Muscle layer of colon (tissue), 2 donors: ENCODE measurements at regions not wholly inside any gene's neighbourhood (a gene's known extent, or its start where the extent isn't known, plus 50 kb on each side); places are given as distances from the start of the nearest gene placed in this dataset.

ENCODE experiments used
- H3K27ac ChIP-seq: one replicate; pipeline ENCODE4 v1.7.0; 2013; ENCODE audit warnings: low read depth, mild to moderate bottlenecking, low read length, moderate library complexity
- H3K27me3 ChIP-seq, 2 donors: one replicate each; pipeline ENCODE4 v1.7.0; 2013; ENCODE audit warnings: low read length in 2 of 2, mild to moderate bottlenecking in 2 of 2; ENCODE audit not compliant: insufficient read depth in 2 of 2, control insufficient read depth in 1 of 2
- H3K36me3 ChIP-seq: one replicate; pipeline ENCODE4 v1.7.0; 2013; ENCODE audit warnings: mild to moderate bottlenecking, low read length; ENCODE audit not compliant: insufficient read depth
- H3K4me1 ChIP-seq: one replicate; pipeline ENCODE4 v1.7.0; 2013; ENCODE audit warnings: mild to moderate bottlenecking, low read length; ENCODE audit not compliant: insufficient read depth
- H3K4me3 ChIP-seq, 2 donors: one replicate each; pipeline ENCODE4 v1.7.0; 2013; ENCODE audit warnings: low read length in 2 of 2, low read depth in 1 of 2, mild to moderate bottlenecking in 1 of 2, moderate library complexity in 1 of 2
- H3K9ac ChIP-seq: one replicate; pipeline ENCODE4 v1.7.0; 2013; ENCODE audit warnings: low read length
- H3K9me3 ChIP-seq: one replicate; pipeline ENCODE4 v1.7.0; 2013; ENCODE audit warnings: mild to moderate bottlenecking, low read length
- donor health status: abdominal sarcoma.
- donor health status: Adenocarcinoma of cecum.

DNA sequence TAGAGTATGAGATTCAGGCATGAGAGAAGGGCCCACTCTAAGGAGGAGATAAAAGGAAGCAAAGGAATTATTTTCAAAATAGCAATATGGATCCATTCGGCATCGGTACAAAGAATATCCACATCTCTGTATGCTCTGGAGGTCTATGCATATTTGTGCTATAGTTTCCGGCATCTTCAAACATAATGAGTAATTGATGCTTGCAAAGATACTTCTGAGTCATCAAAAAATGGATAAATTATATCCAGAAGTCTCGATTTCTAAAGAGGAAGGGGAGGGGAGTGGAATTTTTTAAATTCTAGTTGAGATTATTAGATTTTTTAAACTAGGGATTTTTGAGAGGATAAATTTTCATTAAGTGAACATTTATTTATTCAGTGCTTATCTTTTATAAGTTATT, 72.9 kb upstream of the KIAA1217 start:
- H3K36me3 ChIP-seq, result no peaks in the 10 kb centered on the region
- no peak overlapping the region for H3K9ac ChIP-seq
- no peaks in the 10 kb centered on the region for H3K9me3 ChIP-seq
- H3K4me1 ChIP-seq, result no peaks in the 10 kb centered on the region
- H3K27ac ChIP-seq, result no peak overlapping the region
- no peaks in the 10 kb centered on the region for H3K27me3 ChIP-seq
- no peak overlapping the region for H3K4me3 ChIP-seq

GRCh38 chr10:24147321-24147720, 61.6 kb upstream of the KIAA1217 start:
- no peaks in the 10 kb centered on the region for H3K9me3 ChIP-seq
- no peaks in the 10 kb centered on the region for H3K4me1 ChIP-seq
- H3K27me3 ChIP-seq, result no peaks in the 10 kb centered on the region
- no peak overlapping the region for H3K27ac ChIP-seq
- H3K9ac ChIP-seq, result no peak overlapping the region
- no peaks in the 10 kb centered on the region for H3K36me3 ChIP-seq
- no peak overlapping the region for H3K4me3 ChIP-seq

- H3K4me3 ChIP-seq, result no peak overlapping the region
- H3K36me3 ChIP-seq, result no peaks in the 10 kb centered on the region
- H3K9ac ChIP-seq, result no peak overlapping the region
- H3K9me3 ChIP-seq, result no peaks in the 10 kb centered on the region
- H3K4me1 ChIP-seq, result no peaks in the 10 kb centered on the region
- H3K27ac ChIP-seq, result no peak overlapping the region
- no peaks in the 10 kb centered on the region for H3K27me3 ChIP-seq
These were observed 59.3 kb upstream of the KIAA1217 start for GRCh38 chr10:24149640-24150039.

DNA sequence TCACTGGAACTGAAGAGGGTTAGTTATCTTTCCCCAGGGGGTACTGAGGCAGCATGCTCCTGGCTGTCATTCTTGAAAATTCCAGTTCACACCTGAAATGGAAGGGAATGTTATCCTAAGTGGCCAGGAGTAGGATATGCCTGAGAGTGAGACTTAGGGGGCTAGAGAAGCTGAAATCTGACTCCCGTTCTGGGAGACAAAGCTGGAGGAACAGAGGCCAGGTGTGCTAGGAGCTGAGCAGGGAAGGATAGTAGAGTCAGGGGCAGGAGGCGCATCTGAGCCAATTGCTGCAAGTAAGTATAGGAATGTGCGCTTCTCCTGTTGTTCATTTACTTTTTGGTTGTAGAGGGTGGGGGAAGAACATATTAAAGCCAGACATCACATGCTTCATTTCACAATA, 58.1 kb upstream of the KIAA1217 start:
- no peaks in the 10 kb centered on the region for H3K9me3 ChIP-seq
- H3K4me3 ChIP-seq, result no peak overlapping the region
- H3K9ac ChIP-seq, result no peak overlapping the region
- H3K36me3 ChIP-seq, result no peaks in the 10 kb centered on the region
- H3K4me1 ChIP-seq, result no peaks in the 10 kb centered on the region
- no peaks in the 10 kb centered on the region for H3K27me3 ChIP-seq
- no peak overlapping the region for H3K27ac ChIP-seq

DNA sequence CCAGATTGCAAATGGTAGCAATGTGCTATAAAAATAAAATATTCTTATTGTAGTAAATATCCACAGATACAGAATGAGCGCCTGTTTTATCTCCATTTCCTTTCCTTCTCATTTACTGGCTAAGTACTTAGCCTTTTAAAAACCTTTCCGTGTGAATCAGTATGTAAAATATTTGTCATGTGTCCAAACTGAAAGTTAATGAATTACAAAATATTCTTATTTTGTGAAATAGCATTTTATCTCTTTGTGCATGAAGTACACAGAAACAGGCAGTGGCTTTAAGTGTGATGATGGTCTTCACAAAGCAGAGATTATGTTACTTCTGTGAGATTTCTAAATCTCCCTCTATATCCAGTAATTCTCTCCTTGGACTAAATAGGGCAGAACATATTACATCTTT, 56.7 kb upstream of the KIAA1217 start:
- Histone ChIP-seq H3K36me3 (no peaks in the 10 kb centered on the region), H3K27ac (no peak overlapping the region), H3K4me3 (no peak overlapping the region), H3K9me3 (no peaks in the 10 kb centered on the region), H3K4me1 (no peaks in the 10 kb centered on the region), H3K9ac (no peak overlapping the region), H3K27me3 (no peaks in the 10 kb centered on the region)

DNA sequence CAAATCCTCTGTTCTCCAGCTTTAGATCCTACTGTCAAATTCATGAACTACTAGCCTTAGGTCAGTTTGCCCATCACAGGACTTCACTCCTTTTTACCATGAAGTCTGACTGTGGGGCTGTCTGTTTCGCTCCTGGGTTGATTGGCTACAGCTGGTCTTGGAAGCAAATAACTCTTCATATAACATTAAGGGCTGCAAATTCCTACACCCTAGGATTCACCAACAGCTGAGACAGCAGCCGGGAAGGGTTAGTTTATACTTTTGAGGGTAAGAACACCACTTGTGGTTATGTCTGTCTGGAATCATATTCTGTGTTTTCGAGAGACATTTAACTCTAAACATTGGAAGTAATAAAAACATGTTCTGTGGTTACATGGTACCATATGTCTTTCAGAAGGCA, 55.9 kb upstream of the KIAA1217 start:
- Histone ChIP-seq H3K4me3 (no peak overlapping the region), H3K27ac (no peak overlapping the region), H3K4me1 (no peaks in the 10 kb centered on the region), H3K9ac (no peak overlapping the region), H3K27me3 (no peaks in the 10 kb centered on the region), H3K36me3 (no peaks in the 10 kb centered on the region), H3K9me3 (no peaks in the 10 kb centered on the region)

DNA sequence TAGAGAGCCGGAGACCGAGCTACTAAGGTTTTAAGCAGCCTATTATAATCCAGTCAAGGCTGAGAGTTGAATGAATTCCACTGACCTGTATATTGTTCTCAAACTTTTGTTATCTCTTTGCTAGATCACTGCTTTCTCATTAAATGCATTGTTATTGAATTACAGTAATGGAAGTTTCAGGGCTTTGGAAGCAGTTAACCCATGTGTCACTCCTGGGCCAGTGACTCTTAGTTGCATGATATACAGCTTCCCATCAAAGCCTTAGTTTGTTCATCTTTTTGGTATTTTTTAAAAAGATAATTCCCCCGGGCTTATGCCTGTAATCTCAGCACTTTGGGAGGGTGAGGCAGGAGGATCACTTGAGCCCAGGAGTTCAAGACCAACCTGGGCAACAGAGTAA, 55.4 kb upstream of the KIAA1217 start:
- H3K36me3 ChIP-seq, result no peaks in the 10 kb centered on the region
- no peak overlapping the region for H3K27ac ChIP-seq
- H3K9ac ChIP-seq, result no peak overlapping the region
- H3K27me3 ChIP-seq, result no peaks in the 10 kb centered on the region
- H3K9me3 ChIP-seq, result no peaks in the 10 kb centered on the region
- H3K4me3 ChIP-seq, result no peak overlapping the region
- no peaks in the 10 kb centered on the region for H3K4me1 ChIP-seq

- Histone ChIP-seq H3K27ac (no peak overlapping the region), H3K27me3 (no peaks in the 10 kb centered on the region), H3K4me1 (no peaks in the 10 kb centered on the region), H3K4me3 (no peak overlapping the region), H3K9ac (no peak overlapping the region), H3K9me3 (no peaks in the 10 kb centered on the region), H3K36me3 (no peaks in the 10 kb centered on the region)
These were observed 52.3 kb upstream of the KIAA1217 start for GRCh38 chr10:24156686-24157085.

DNA sequence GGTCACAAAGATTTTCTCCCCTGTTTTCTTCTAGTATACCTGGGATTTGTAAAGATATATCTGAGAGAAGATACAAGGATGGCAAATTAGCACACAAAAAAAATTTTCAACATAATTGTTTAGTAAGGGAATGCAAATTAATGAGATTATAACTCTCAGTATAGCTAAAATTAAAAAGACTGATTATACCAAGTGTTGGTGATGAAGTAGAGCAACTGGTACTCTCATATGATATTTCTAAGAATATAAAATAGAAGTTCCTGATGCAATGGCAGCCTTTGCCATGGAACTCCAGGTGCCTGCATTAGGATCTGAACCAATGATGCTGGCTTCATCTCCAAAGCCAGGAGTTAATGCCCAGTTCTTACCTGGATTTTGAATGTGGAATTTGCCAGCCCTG, 51.4 kb upstream of the KIAA1217 start:
- Histone ChIP-seq H3K4me1 (no peaks in the 10 kb centered on the region), H3K27ac (no peak overlapping the region), H3K27me3 (no peaks in the 10 kb centered on the region), H3K9me3 (no peaks in the 10 kb centered on the region), H3K36me3 (no peaks in the 10 kb centered on the region), H3K9ac (no peak overlapping the region), H3K4me3 (no peak overlapping the region)
